H1 (cell line): ENCODE measurements at regions not wholly inside any gene's neighbourhood (a gene's known extent, or its start where the extent isn't known, plus 50 kb on each side); places are given as distances from the start of the nearest gene placed in this dataset.

Experiments
- CTCF ChIA-PET: fragments of 300-600 bp; sonication (Branson Sonifier 250); formaldehyde crosslinking; loops from one replicate; lab custom pipeline; 2021; ENCODE audit not compliant: partially characterized antibody; lab: Charles Lee
- POLR2A ChIA-PET: fragments of 300-600 bp; sonication (Branson Sonifier 250); formaldehyde crosslinking; loops from one replicate; lab custom pipeline; 2021; ENCODE audit warnings: inconsistent platforms; ENCODE audit not compliant: partially characterized antibody; lab: Charles Lee
- DNase-seq, 2 experiments: peaks; one replicate each; pipeline versions ENCODE4 v3.0.0 to v3.0.0-alpha.2; 2010 to 2022; ENCODE audit warnings: low spot score in 2 of 2, low read depth in 1 of 2, mixed read lengths in 1 of 2
- FAIRE-seq: peaks from 2 replicates; lab custom pipeline; 2011; peaks lifted over from hg19 to GRCh38; lab: Jason Lieb, UNC
- H2AFZ ChIP-seq: 2 replicates; pipeline ENCODE4 v1.8.1; 2012; ENCODE audit warnings: low read length, inconsistent platforms
- H2AK5ac ChIP-seq: 2 replicates; pipeline ENCODE4 v1.6.1; 2013; ENCODE audit warnings: low read depth, low read length
- H2BK120ac ChIP-seq: replicated peaks from 2 replicates; pipeline ENCODE3; 2013; ENCODE audit warnings: low read depth, low read length, inconsistent platforms
- H2BK12ac ChIP-seq: 2 replicates; pipeline ENCODE4 v1.6.1; 2013; ENCODE audit warnings: low read depth, low read length
- H2BK15ac ChIP-seq: 2 replicates; pipeline ENCODE4 v1.6.1; 2013; ENCODE audit warnings: low read length
- H2BK20ac ChIP-seq: 2 replicates; pipeline ENCODE4 v1.6.1; 2013; ENCODE audit warnings: low read length
- H2BK5ac ChIP-seq: 2 replicates; pipeline ENCODE4 v1.6.1; 2013; ENCODE audit warnings: low read depth, low read length
- H3K14ac ChIP-seq: 2 replicates; pipeline ENCODE4 v1.6.1; 2013; ENCODE audit warnings: inconsistent platforms; ENCODE audit not compliant: insufficient read length
- H3K18ac ChIP-seq: 2 replicates; pipeline ENCODE4 v1.6.1; 2013; ENCODE audit warnings: low read length; ENCODE audit errors: extremely low read depth
- H3K23ac ChIP-seq: 2 replicates; pipeline ENCODE4 v1.6.1; 2013; ENCODE audit warnings: inconsistent platforms; ENCODE audit not compliant: insufficient read length
- H3K23me2 ChIP-seq: 2 replicates; pipeline ENCODE4 v1.6.1; 2013; ENCODE audit warnings: low read depth, low read length
- H3K27ac ChIP-seq: 2 replicates; pipeline ENCODE4 v1.6.1; 2011; ENCODE audit warnings: low read depth, low read length, inconsistent platforms
- H3K27me3 ChIP-seq, 4 experiments: replicated peaks in 1 of 4; 1 replicate in 1 of 4; 2 replicates in 3 of 4; pipeline versions ENCODE4 v1.6.1 to v1.8.1; 2011 to 2013; ENCODE audit warnings: low read length in 3 of 4, mild to moderate bottlenecking in 3 of 4, inconsistent platforms in 2 of 4, mixed read lengths in 2 of 4, moderate library complexity in 1 of 4; ENCODE audit not compliant: control insufficient read depth in 3 of 4, insufficient read depth in 3 of 4; ENCODE audit errors: extremely low read depth in 1 of 4
- H3K36me3 ChIP-seq, 4 experiments: 2 replicates each; pipeline versions ENCODE4 v1.6.1 to v1.8.1; 2011 to 2013; ENCODE audit warnings: mild to moderate bottlenecking in 4 of 4, low read length in 3 of 4, moderate library complexity in 2 of 4, control low read depth in 1 of 4, inconsistent platforms in 1 of 4; ENCODE audit not compliant: insufficient read depth in 4 of 4, control insufficient read depth in 2 of 4
- H3K4ac ChIP-seq: replicated peaks from 2 replicates; pipeline ENCODE3; 2013; ENCODE audit warnings: low read length, low read depth, mixed read lengths, inconsistent platforms; ENCODE audit not compliant: insufficient read length
- H3K4me1 ChIP-seq, 4 experiments: replicated peaks in 1 of 4; 1 replicate in 1 of 4; 2 replicates in 3 of 4; pipeline versions ENCODE4 v1.6.1 to v1.8.1; 2011 to 2013; ENCODE audit warnings: low read length in 3 of 4, inconsistent platforms in 2 of 4, mixed read lengths in 1 of 4; ENCODE audit not compliant: insufficient read depth in 4 of 4, control insufficient read depth in 3 of 4
- H3K4me2 ChIP-seq, 2 experiments: 2 replicates each; pipeline versions ENCODE4 v1.6.1 to v1.8.1; 2011 to 2013; ENCODE audit warnings: low read depth in 2 of 2, low read length in 2 of 2, control low read depth in 1 of 2, inconsistent platforms in 1 of 2, mild to moderate bottlenecking in 1 of 2; ENCODE audit not compliant: insufficient read depth in 1 of 2
- H3K4me3 ChIP-seq, 4 experiments: fragments of 200-600, 300-600 bp in 1 of 4; sonication (generic), shearing (Covaris generic), sonication (Bioruptor Twin) in 1 of 4; 2 replicates each; pipeline versions ENCODE4 v1.5.1 to v1.8.1; 2011 to 2016; ENCODE audit warnings: low read length in 4 of 4, low read depth in 3 of 4, control low read depth in 2 of 4, inconsistent platforms in 2 of 4, mild to moderate bottlenecking in 2 of 4, mixed read lengths in 1 of 4, moderate library complexity in 1 of 4; ENCODE audit not compliant: insufficient read depth in 2 of 4; ENCODE audit errors: extremely low read depth in 1 of 4
- H3K56ac ChIP-seq: replicated peaks from 2 replicates; pipeline ENCODE3; 2013; ENCODE audit warnings: low read depth, mild to moderate bottlenecking, mixed read lengths, low read length, inconsistent platforms; ENCODE audit not compliant: insufficient read length
- H3K79me1 ChIP-seq: 2 replicates; pipeline ENCODE4 v1.6.1; 2013; ENCODE audit warnings: low read depth, low read length, control low read depth
- H3K79me2 ChIP-seq, 2 experiments: 2 replicates each; pipeline versions ENCODE4 v1.6.1 to v1.8.1; 2012 to 2013; ENCODE audit warnings: low read length in 2 of 2, mild to moderate bottlenecking in 2 of 2, inconsistent platforms in 1 of 2; ENCODE audit not compliant: insufficient read depth in 2 of 2, control insufficient read depth in 1 of 2
- H3K9ac ChIP-seq, 4 experiments: replicated peaks in 1 of 4; 1 replicate in 1 of 4; 2 replicates in 3 of 4; pipeline versions ENCODE4 v1.6.1 to v1.8.1; 2011 to 2013; ENCODE audit warnings: low read depth in 3 of 4, low read length in 3 of 4, control low read depth in 2 of 4, mild to moderate bottlenecking in 2 of 4, moderate library complexity in 2 of 4, inconsistent platforms in 1 of 4; ENCODE audit errors: extremely low read depth in 1 of 4
- H3K9me3 ChIP-seq, 2 experiments: 2 replicates each; pipeline versions ENCODE4 v1.6.1 to v1.8.1; 2012 to 2013; ENCODE audit warnings: mild to moderate bottlenecking in 2 of 2, moderate library complexity in 2 of 2, control low read depth in 1 of 2, inconsistent platforms in 1 of 2, low read depth in 1 of 2, low read length in 1 of 2, mixed read lengths in 1 of 2; ENCODE audit not compliant: insufficient read depth in 2 of 2
- H4K20me1 ChIP-seq, 2 experiments: replicated peaks in 1 of 2; 2 replicates each; pipeline versions ENCODE3 to v1.8.1; 2011 to 2013; ENCODE audit warnings: inconsistent platforms in 2 of 2, low read length in 2 of 2, mild to moderate bottlenecking in 1 of 2; ENCODE audit not compliant: insufficient read depth in 2 of 2, control insufficient read depth in 1 of 2
- H4K5ac ChIP-seq: 2 replicates; pipeline ENCODE4 v1.6.1; 2013; ENCODE audit warnings: low read length, low read depth, mixed read lengths, inconsistent platforms; ENCODE audit not compliant: insufficient read length
- H4K8ac ChIP-seq: 2 replicates; pipeline ENCODE4 v1.8.0; 2013; ENCODE audit warnings: mild to moderate bottlenecking, moderate library complexity, low read length, inconsistent platforms; ENCODE audit not compliant: insufficient read depth; ENCODE audit errors: extremely low read depth
- H4K91ac ChIP-seq: replicated peaks from 2 replicates; pipeline ENCODE3; 2013; ENCODE audit warnings: low read length, mixed read lengths, inconsistent platforms; ENCODE audit not compliant: insufficient read length
- CHD2 ChIP-seq: IDR thresholded peaks from 2 replicates; pipeline ENCODE4 v1.6.1; 2012; ENCODE audit warnings: low read length, improper control_type of control experiment
- EZH2 ChIP-seq: fragments of 200-600 bp; sonication (generic); IDR thresholded peaks from 2 replicates; pipeline ENCODE4 v1.7.1; 2012; ENCODE audit warnings: low read depth, mild to moderate bottlenecking, moderate library complexity, low read length, inconsistent platforms; ENCODE audit not compliant: severe bottlenecking
- RAD21 ChIP-seq, 2 experiments: IDR thresholded peaks in 1 of 2; conservative IDR thresholded peaks in 1 of 2; 2 replicates each; pipeline ENCODE4 v1.6.1; 2011; ENCODE audit warnings: low read depth in 2 of 2, low read length in 2 of 2, improper control_type of control experiment in 1 of 2, inconsistent platforms in 1 of 2, mild to moderate bottlenecking in 1 of 2, moderate library complexity in 1 of 2
- RNF2 ChIP-seq: fragments of 200-900, 300-1000 bp; sonication (generic); IDR thresholded peaks from 2 replicates; pipeline ENCODE4 v1.7.1; 2016; ENCODE audit warnings: borderline replicate concordance, low read depth, mild to moderate bottlenecking, antibody characterized with exemption, low read length; ENCODE audit not compliant: poor library complexity, severe bottlenecking; ENCODE audit errors: missing control alignments
- SRF ChIP-seq: IDR thresholded peaks from 2 replicates; pipeline ENCODE4 v1.6.1; 2011; ENCODE audit warnings: mild to moderate bottlenecking, low read depth, low read length, moderate library complexity
- TAF1 ChIP-seq: IDR thresholded peaks from 2 replicates; pipeline ENCODE4 v1.6.1; 2011; ENCODE audit warnings: mild to moderate bottlenecking, low read depth, low read length
- WGBS, 2 experiments: shearing (Covaris generic) in 1 of 2; methylation state at CpG; one replicate each; pipeline versions ENCODE4 v1.1.6 to v1.1.7; 2013 to 2015; ENCODE audit warnings: low lambda C conversion rate in 2 of 2, mixed read lengths in 2 of 2, inconsistent platforms in 1 of 2, low coverage in 1 of 2, missing lambda C conversion rate in 1 of 2; ENCODE audit not compliant: insufficient replicate concordance in 2 of 2, insufficient coverage in 1 of 2, insufficient read length in 1 of 2; ENCODE audit errors: extremely low coverage in 1 of 2, missing lambda C conversion rate in 1 of 2; 5-methylcytosine and 5-hydroxymethylcytosine counted together

- no peaks in the 10 kb centered on the region for H3K79me1 ChIP-seq
- H3K23ac ChIP-seq = no peak overlapping the region
- no peak overlapping the region for H4K91ac ChIP-seq
- H3K9ac ChIP-seq = no peak overlapping the region
- H3K27ac ChIP-seq = no peak overlapping the region
- no peak overlapping the region for H3K4me2 ChIP-seq
- no peak overlapping the region for H3K14ac ChIP-seq
- H3K4me3 ChIP-seq = no peak overlapping the region
- H3K23me2 ChIP-seq = no peaks in the 10 kb centered on the region
- H3K9me3 ChIP-seq = no peaks in the 10 kb centered on the region
- DNase-seq (no peak), FAIRE-seq (no peak)
- H2BK120ac ChIP-seq = no peak overlapping the region
- H3K4me1 ChIP-seq = no peaks in the 10 kb centered on the region
- H2AFZ ChIP-seq = no peak overlapping the region
- H3K56ac ChIP-seq = no peak overlapping the region
- no peak overlapping the region for H3K4ac ChIP-seq
- no peaks in the 10 kb centered on the region for H4K20me1 ChIP-seq
- no peak overlapping the region for H2BK5ac ChIP-seq
- no peak overlapping the region for H2BK12ac ChIP-seq
- H2BK15ac ChIP-seq = no peak overlapping the region
- CTCF ChIA-PET = no interaction called here
- H3K18ac ChIP-seq = no peak overlapping the region
- H3K27me3 ChIP-seq = no peaks in the 10 kb centered on the region
- H2BK20ac ChIP-seq = no peak overlapping the region
- no peak overlapping the region for H4K8ac ChIP-seq
- WGBS, 2 experiments = 87% methylated on average over 4 of the region's 4 CpGs; no CpG with 5 or more reads in 1 of the 2 experiments
- POLR2A ChIA-PET = interaction anchor here (0.5 kb wide), 1 partner anchor 28 kb away, joined by 3 read pairs; no protein-coding TSS in a partner anchor
- H3K79me2 ChIP-seq = no peaks in the 10 kb centered on the region
- H3K36me3 ChIP-seq = no peaks in the 10 kb centered on the region
- no peak overlapping the region for H4K5ac ChIP-seq
- no peak overlapping the region for H2AK5ac ChIP-seq
- no peak for TF ChIP-seq TAF1
- TF ChIP-seq SRF = no peak
- no peak for TF ChIP-seq CHD2
- no peak for TF ChIP-seq RAD21 (IDR thresholded peaks at IDR 0.05 in 1 of 2, conservative IDR thresholded peaks at IDR 0.05 in 1 of 2; ENCODE audit: low read depth in 2 of 2, low read length in 2 of 2)
- TF ChIP-seq RNF2 = no peak
- TF ChIP-seq EZH2 = no peak
These were observed 268.1 kb downstream of the ADGB start for GRCh38 chr6:146866731-146867414.
